Vagina (tissue), 2 donors: ENCODE measurements at regions not wholly inside any gene's neighbourhood (a gene's known extent, or its start where the extent isn't known, plus 50 kb on each side); places are given as distances from the start of the nearest gene placed in this dataset.

ENCODE experiments used
- DNase-seq, 2 donors: peaks; one replicate each; pipeline ENCODE4 v3.0.0-alpha.2; 2017; ENCODE audit errors: extremely low spot score in 2 of 2
- H3K27ac ChIP-seq: fragments of 200-600 bp; sonication (generic); one replicate; pipeline ENCODE4 v1.5.1; 2019
- H3K27me3 ChIP-seq: fragments of 200-600 bp; sonication (generic); one replicate; pipeline ENCODE4 v1.5.1; 2019
- H3K36me3 ChIP-seq, 2 donors: fragments of 200-600 bp; sonication (generic); one replicate each; pipeline ENCODE4 v1.5.1; 2017 to 2019
- H3K4me1 ChIP-seq: fragments of 200-600 bp; sonication (generic); one replicate; pipeline ENCODE4 v1.5.1; 2019
- H3K4me3 ChIP-seq, 2 donors: fragments of 200-600 bp; sonication (generic); 1 replicate in 1 of 2; 2 replicates in 1 of 2; pipeline ENCODE4 v1.5.1; 2016 to 2019
- H3K9me3 ChIP-seq: fragments of 200-600 bp; sonication (generic); one replicate; pipeline ENCODE4 v1.5.1; 2019
- POLR2A ChIP-seq, 2 donors: fragments of 450-650 bp; IDR thresholded peaks; one replicate each; pipeline ENCODE4 v1.6.1; 2017; ENCODE audit warnings: antibody characterized with exemption in 2 of 2, mild to moderate bottlenecking in 2 of 2, moderate library complexity in 2 of 2
- POLR2AphosphoS5 ChIP-seq, 2 donors: sonication (generic); formaldehyde crosslinking; IDR thresholded peaks; one replicate each; pipeline ENCODE4 v1.9.0; 2017; ENCODE audit warnings: antibody characterized with exemption in 2 of 2, mild to moderate bottlenecking in 2 of 2, low read depth in 1 of 2; ENCODE audit not compliant: insufficient read depth in 1 of 2
- intact Hi-C: fragments of 100-400 bp; cut with DNase I; formaldehyde crosslinking; loops from one replicate; pipeline ENCODE4 v1.15.1; 2023
- TF ChIP-seq, protein P1 (sequence below), 3 experiments: fragments of 450-650 bp in 2 of 3; fragments of 200-600 bp in 1 of 3; sonication (generic) in 1 of 3; IDR thresholded peaks; one replicate each; pipeline ENCODE4 v1.5.1; 2017 to 2019; ENCODE audit warnings: antibody characterized with exemption in 3 of 3, mild to moderate bottlenecking in 2 of 3, moderate library complexity in 2 of 3

DNA sequence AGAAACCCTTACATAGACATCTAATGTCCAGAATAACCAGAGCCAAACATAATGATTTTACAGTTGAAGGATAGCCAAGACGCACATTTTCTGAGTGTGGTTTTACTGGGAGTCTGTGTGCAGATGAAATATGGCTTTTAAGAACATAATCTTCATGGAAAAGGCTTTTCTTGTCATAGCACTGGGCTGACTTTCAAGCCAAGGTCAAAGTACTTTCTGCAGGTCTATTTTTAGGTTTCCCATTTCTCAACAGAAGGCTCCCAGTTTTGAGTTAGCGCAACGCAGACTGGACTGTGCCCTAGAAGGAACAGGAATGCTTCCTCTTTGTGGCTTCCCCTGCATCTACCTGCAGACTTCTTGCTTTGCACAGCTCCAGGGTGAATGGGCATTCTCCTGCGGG lies 92.3 kb upstream of the UPP2 start:
- TF ChIP-seq POLR2AphosphoS5 (IDR thresholded peaks at IDR 0.05; ENCODE audit: insufficient read depth in 1 of 2, low read depth in 1 of 2) (no peak), POLR2A (IDR thresholded peaks at IDR 0.05) (no peak)
- TF ChIP-seq, protein P1, sequence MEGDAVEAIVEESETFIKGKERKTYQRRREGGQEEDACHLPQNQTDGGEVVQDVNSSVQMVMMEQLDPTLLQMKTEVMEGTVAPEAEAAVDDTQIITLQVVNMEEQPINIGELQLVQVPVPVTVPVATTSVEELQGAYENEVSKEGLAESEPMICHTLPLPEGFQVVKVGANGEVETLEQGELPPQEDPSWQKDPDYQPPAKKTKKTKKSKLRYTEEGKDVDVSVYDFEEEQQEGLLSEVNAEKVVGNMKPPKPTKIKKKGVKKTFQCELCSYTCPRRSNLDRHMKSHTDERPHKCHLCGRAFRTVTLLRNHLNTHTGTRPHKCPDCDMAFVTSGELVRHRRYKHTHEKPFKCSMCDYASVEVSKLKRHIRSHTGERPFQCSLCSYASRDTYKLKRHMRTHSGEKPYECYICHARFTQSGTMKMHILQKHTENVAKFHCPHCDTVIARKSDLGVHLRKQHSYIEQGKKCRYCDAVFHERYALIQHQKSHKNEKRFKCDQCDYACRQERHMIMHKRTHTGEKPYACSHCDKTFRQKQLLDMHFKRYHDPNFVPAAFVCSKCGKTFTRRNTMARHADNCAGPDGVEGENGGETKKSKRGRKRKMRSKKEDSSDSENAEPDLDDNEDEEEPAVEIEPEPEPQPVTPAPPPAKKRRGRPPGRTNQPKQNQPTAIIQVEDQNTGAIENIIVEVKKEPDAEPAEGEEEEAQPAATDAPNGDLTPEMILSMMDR (IDR thresholded peaks at IDR 0.05), result no peak
- Histone ChIP-seq H3K36me3 (no peaks in the 10 kb centered on the region), H3K9me3 (no peaks in the 10 kb centered on the region), H3K4me3 (no peak overlapping the region), H3K27ac (no peak overlapping the region), H3K27me3 (no peaks in the 10 kb centered on the region), H3K4me1 (peaks cover 13% of the 10 kb centered on the region)
- intact Hi-C loops, result loop anchor here (5.0 kb wide), 1 partner anchor 512 kb away; no protein-coding TSS in a partner anchor
- no peak for DNase-seq

GRCh38 chr2:158006961-158007719 lies 94.5 kb upstream of the UPP2 start:
- Histone ChIP-seq H3K36me3 (no peaks in the 10 kb centered on the region), H3K4me1 (no peaks in the 10 kb centered on the region), H3K27me3 (no peaks in the 10 kb centered on the region), H3K4me3 (no peak overlapping the region), H3K9me3 (no peaks in the 10 kb centered on the region), H3K27ac (no peak overlapping the region)
- intact Hi-C loops, result loop anchor here (5.0 kb wide), 1 partner anchor 510 kb away; no protein-coding TSS in a partner anchor
- no peak for DNase-seq
- TF ChIP-seq, protein P1 (IDR thresholded peaks at IDR 0.05), result no peak
- no peak for TF ChIP-seq POLR2A (IDR thresholded peaks at IDR 0.05)
- no peak for TF ChIP-seq POLR2AphosphoS5 (IDR thresholded peaks at IDR 0.05; ENCODE audit: insufficient read depth in 1 of 2, low read depth in 1 of 2)

- no peak for TF ChIP-seq POLR2A (IDR thresholded peaks at IDR 0.05)
- TF ChIP-seq, protein P1 (IDR thresholded peaks at IDR 0.05), result no peak
- no peak for TF ChIP-seq POLR2AphosphoS5 (IDR thresholded peaks at IDR 0.05; ENCODE audit: insufficient read depth in 1 of 2, low read depth in 1 of 2)
- H3K27me3 ChIP-seq, result no peaks in the 10 kb centered on the region
- H3K4me1 ChIP-seq, result no peaks in the 10 kb centered on the region
- no peak for DNase-seq
- intact Hi-C loops, result no loop called here
- H3K4me3 ChIP-seq, result no peak overlapping the region
- H3K9me3 ChIP-seq, result no peaks in the 10 kb centered on the region
- no peak overlapping the region for H3K27ac ChIP-seq
- H3K36me3 ChIP-seq, result no peaks in the 10 kb centered on the region
Observed at GRCh38 chr2:158004126-158004764, 97.4 kb upstream of the UPP2 start.

DNA sequence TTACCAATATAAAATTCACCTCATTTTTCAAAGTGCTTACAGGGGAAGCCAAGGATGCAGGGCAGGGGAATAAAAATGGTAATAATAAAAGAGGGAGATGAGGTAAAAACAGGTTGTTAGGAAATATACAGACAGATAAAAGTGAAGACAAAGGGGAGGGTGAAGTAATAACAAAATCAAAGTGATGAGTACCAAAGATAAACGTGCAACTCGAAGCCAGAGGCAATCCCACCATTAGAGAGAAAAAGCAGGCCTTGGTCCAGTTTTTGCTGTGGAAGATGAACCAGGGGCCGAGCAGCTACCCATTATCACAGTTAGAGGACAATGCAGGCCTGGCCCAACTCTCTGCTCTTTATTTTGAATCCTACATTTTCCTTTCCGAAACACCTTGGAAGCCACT lies 99.6 kb upstream of the UPP2 start:
- no peak overlapping the region for H3K4me3 ChIP-seq
- H3K27me3 ChIP-seq, result no peaks in the 10 kb centered on the region
- no peak for DNase-seq
- no peaks in the 10 kb centered on the region for H3K36me3 ChIP-seq
- H3K27ac ChIP-seq, result no peak overlapping the region
- intact Hi-C loops, result no loop called here
- H3K4me1 ChIP-seq, result no peaks in the 10 kb centered on the region
- no peaks in the 10 kb centered on the region for H3K9me3 ChIP-seq
- TF ChIP-seq POLR2A (IDR thresholded peaks at IDR 0.05) (no peak), POLR2AphosphoS5 (IDR thresholded peaks at IDR 0.05; ENCODE audit: insufficient read depth in 1 of 2, low read depth in 1 of 2) (no peak)
- TF ChIP-seq, protein P1 (IDR thresholded peaks at IDR 0.05), result no peak

GRCh38 chr2:157996799-157997198 lies 104.9 kb upstream of the UPP2 start:
- Histone ChIP-seq H3K36me3 (no peaks in the 10 kb centered on the region), H3K4me1 (no peaks in the 10 kb centered on the region), H3K9me3 (no peaks in the 10 kb centered on the region), H3K27ac (no peak overlapping the region), H3K27me3 (no peaks in the 10 kb centered on the region), H3K4me3 (no peak overlapping the region)
- intact Hi-C loops, result no loop called here
- TF ChIP-seq POLR2AphosphoS5 (IDR thresholded peaks at IDR 0.05; ENCODE audit: insufficient read depth in 1 of 2, low read depth in 1 of 2), result no peak
- TF ChIP-seq POLR2A (IDR thresholded peaks at IDR 0.05), result no peak
- TF ChIP-seq, protein P1 (IDR thresholded peaks at IDR 0.05), result no peak
- no peak for DNase-seq
